Motor neuron (in vitro differentiated cells): ENCODE measurements at regions not wholly inside any gene's neighbourhood (a gene's known extent, or its start where the extent isn't known, plus 50 kb on each side); places are given as distances from the start of the nearest gene placed in this dataset.

Experiments used
- ATAC-seq, 8 experiments: fragments of 200-7000 bp; cut with Tn5 transposase; replicated peaks in 6 of 8; 2 replicates each; pipeline ENCODE4 v1.8.0; 2021; ENCODE audit warnings: mild to moderate bottlenecking in 8 of 8, moderate library complexity in 8 of 8
- H3K27ac ChIP-seq, 2 donors: fragments of 250-450 bp; sonication (Bioruptor Pico); 2 replicates each; pipeline ENCODE4 v1.9.0; 2021; ENCODE audit warnings: antibody characterized with exemption in 2 of 2, mild to moderate bottlenecking in 2 of 2, moderate library complexity in 1 of 2
- H3K4me1 ChIP-seq, 2 donors: fragments of 250-450 bp; sonication (Bioruptor Pico); replicated peaks in 1 of 2; 2 replicates each; pipeline ENCODE4 v1.6.1; 2021; ENCODE audit warnings: antibody characterized with exemption in 2 of 2, mild to moderate bottlenecking in 2 of 2, moderate library complexity in 1 of 2
- H3K4me3 ChIP-seq, 5 donors: fragments of 250-450 bp; sonication (Bioruptor Pico); 2 replicates each; pipeline ENCODE4 v1.9.0; 2021; ENCODE audit warnings: antibody characterized with exemption in 5 of 5, mild to moderate bottlenecking in 5 of 5, moderate library complexity in 4 of 5
- WGBS, 10 experiments: fragments of 450-650 bp; shearing (Covaris generic); methylation state at CpG; one replicate each; pipeline ENCODE4 v1.0.0; 2022; 5-methylcytosine and 5-hydroxymethylcytosine counted together
- in situ Hi-C, 9 experiments: fragments of 400-800 bp; cut with MboI; loops; one replicate each; pipeline ENCODE4 v1.15.0; 2021; ENCODE audit warnings: low sequenced_read_pairs in 9 of 9, low pct_unique_long_range_greater_than_20kb in 2 of 9; ENCODE audit not compliant: unreplicated experiment in 9 of 9

DNA sequence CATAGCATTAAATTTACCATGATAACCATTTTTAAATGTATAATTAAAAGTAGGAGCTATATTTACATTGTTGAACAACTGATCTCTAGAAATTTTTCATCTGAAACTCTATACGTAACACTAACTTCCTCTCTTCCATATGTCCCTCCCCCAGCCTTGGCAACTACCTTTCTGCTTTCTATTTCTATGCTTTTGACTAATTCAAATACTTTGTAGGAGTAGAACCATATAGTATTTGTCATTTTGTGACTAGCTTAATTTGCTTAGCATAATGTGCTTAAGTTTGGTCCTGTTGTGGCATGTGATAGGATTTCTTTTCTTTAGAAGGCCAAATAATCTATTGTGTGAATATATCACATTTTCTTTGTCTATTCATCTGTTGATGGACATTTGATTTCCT lies 225.3 kb upstream of the POT1 start:
- Histone ChIP-seq H3K4me3 (no peak overlapping the region), H3K4me1 (no peaks in the 10 kb centered on the region), H3K27ac (no peak overlapping the region)
- in situ Hi-C loops = no loop called here
- ATAC-seq = no peak
- WGBS, 10 experiments = 0 to 100% (median 60%) methylated on average over 1 of the region's 1 CpG; no CpG with 5 or more reads in 2 of the 10 experiments

DNA sequence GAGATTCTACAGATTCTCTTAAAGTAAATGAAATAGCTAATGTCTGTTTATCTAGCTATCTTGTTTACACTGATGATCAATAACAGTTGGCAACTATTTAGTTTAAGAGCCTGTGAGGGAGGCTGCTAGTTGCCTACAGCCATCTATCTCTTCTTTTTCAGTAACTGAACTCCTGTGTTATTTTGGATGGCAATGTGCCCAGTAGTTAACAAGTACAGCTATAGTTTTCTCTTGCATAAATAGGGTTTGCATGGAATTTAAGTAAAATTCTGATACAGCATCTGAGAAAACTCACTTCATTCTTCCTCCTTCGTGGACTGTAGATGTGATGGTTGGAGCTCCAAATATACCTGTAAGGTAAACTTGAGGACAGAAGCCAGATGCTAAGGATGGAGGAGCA lies 219.5 kb upstream of the POT1 start:
- WGBS, 10 experiments = 0 to 100% (median 63%) methylated on average over 1 of the region's 1 CpG; no CpG with 5 or more reads in 3 of the 10 experiments
- no peak overlapping the region for H3K4me3 ChIP-seq
- no peak for ATAC-seq
- in situ Hi-C loops = no loop called here
- H3K27ac ChIP-seq = no peak overlapping the region
- H3K4me1 ChIP-seq = no peaks in the 10 kb centered on the region

GRCh38 chr7:125147047-125147446 lies 217.4 kb upstream of the POT1 start:
- WGBS, 10 experiments = 0 to 100% (median 2%) methylated on average over 1 to 2 of the region's 2 CpGs; no CpG with 5 or more reads in 2 of the 10 experiments
- in situ Hi-C loops = no loop called here
- Histone ChIP-seq H3K4me1 (no peaks in the 10 kb centered on the region), H3K27ac (no peak overlapping the region), H3K4me3 (no peak overlapping the region)
- no peak for ATAC-seq

- WGBS, 10 experiments = 0 to 100% (median 79%) methylated on average over 1 to 2 of the region's 2 CpGs
- H3K4me3 ChIP-seq = no peak overlapping the region
- in situ Hi-C loops = no loop called here
- H3K27ac ChIP-seq = no peak overlapping the region
- ATAC-seq = no peak
- H3K4me1 ChIP-seq = no peaks in the 10 kb centered on the region
Measured at GRCh38 chr7:125136755-125137532, 207.3 kb upstream of the POT1 start.

DNA sequence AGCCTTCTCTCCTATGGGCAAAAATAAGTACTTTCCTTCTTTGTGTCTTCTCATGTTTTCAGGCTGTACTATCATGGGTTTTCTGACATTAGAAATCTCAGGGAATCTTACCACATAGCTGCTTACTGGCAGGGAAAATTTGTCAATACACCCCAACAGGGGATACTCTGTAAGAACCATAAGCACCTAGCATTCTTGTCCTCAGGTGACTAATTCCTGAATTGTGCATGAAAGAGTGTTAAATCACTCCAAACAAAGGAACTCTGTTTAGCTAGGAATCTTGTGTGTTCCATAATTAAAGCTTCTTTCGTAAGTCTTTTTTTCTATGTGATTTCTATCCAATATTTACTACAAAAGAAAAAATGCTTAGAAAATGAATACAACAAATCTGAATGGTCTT lies 206.7 kb upstream of the POT1 start:
- in situ Hi-C loops = no loop called here
- Histone ChIP-seq H3K4me1 (no peaks in the 10 kb centered on the region), H3K4me3 (no peak overlapping the region), H3K27ac (no peak overlapping the region)
- ATAC-seq = no peak
- 0 to 83% (median 19%) methylated on average over 1 of the region's 1 CpG; no CpG with 5 or more reads in 2 of the 10 experiments for WGBS, 10 experiments

GRCh38 chr7:125130173-125130572 lies 200.5 kb upstream of the POT1 start:
- Histone ChIP-seq H3K4me1 (no peaks in the 10 kb centered on the region), H3K4me3 (no peak overlapping the region), H3K27ac (no peak overlapping the region)
- 0 to 100% (median 47%) methylated on average over 1 of the region's 1 CpG; no CpG with 5 or more reads in 2 of the 10 experiments for WGBS, 10 experiments
- no peak for ATAC-seq
- in situ Hi-C loops = no loop called here

GRCh38 chr7:125127304-125127703 lies 197.7 kb upstream of the POT1 start:
- ATAC-seq = no peak
- Histone ChIP-seq H3K4me3 (no peak overlapping the region), H3K4me1 (peaks cover 0 to under 1% of the 10 kb centered on the region in 2 donors), H3K27ac (no peak overlapping the region)
- in situ Hi-C loops = no loop called here
- 0 to 100% (median 86%) methylated on average over 1 to 4 of the region's 4 CpGs; no CpG with 5 or more reads in 1 of the 10 experiments for WGBS, 10 experiments

DNA sequence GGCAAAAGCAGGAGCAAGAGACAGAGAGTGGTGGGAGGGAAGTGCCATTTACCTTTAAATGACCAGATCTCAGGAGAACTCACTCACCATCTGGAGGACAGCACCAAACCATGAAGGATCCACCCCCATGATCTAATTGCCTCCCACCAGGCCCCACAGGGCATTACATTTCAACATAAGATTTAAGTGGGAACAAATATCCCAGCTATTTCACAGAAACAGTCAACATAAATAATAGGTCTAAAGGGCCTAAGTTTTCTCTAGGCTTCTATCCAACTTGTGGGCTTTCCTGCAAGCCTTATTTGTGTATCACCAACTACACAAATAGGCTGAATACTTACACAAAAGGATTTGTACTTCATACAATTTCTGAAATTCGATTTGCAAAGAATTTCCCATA lies 196.8 kb upstream of the POT1 start:
- 0 to 86% (median 42%) methylated on average over 1 of the region's 1 CpG; no CpG with 5 or more reads in 2 of the 10 experiments for WGBS, 10 experiments
- no peak overlapping the region for H3K27ac ChIP-seq
- in situ Hi-C loops = no loop called here
- ATAC-seq = no peak
- H3K4me3 ChIP-seq = no peak overlapping the region
- peaks cover 0 to 9% of the 10 kb centered on the region in 2 donors for H3K4me1 ChIP-seq

GRCh38 chr7:125125315-125125714 lies 195.7 kb upstream of the POT1 start:
- H3K4me1 ChIP-seq = peaks cover 0 to 9% of the 10 kb centered on the region in 2 donors
- no peak for ATAC-seq
- WGBS, 10 experiments = 0 to 100% (median 87%) methylated on average over 1 to 15 of the region's 15 CpGs; no CpG with 5 or more reads in 3 of the 10 experiments
- H3K4me3 ChIP-seq = no peak overlapping the region
- no peak overlapping the region for H3K27ac ChIP-seq
- in situ Hi-C loops = no loop called here

DNA sequence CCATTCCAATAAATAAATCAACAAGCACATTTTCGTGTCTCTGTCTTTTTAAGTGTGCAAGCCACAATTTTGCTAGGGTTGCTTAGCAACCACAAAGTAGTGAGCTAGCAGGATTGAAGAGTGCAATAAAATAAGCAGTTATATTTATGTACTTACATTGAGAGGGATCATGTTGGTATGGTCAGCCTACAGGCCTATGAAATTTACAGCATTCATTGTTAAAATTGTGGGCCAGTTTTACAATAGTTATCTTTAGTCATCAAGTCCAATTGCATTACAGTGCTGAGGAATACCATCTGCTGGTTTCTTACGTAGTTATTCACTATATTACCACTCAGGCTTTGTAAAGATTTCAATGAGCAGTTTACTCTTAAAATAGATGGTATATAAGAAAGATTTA lies 192.5 kb upstream of the POT1 start:
- WGBS, 10 experiments = 0 to 80% (median 21%) methylated on average over 1 to 2 of the region's 2 CpGs
- in situ Hi-C loops = no loop called here
- Histone ChIP-seq H3K4me1 (peaks cover 0 to 9% of the 10 kb centered on the region in 2 donors), H3K4me3 (no peak overlapping the region), H3K27ac (no peak overlapping the region)
- ATAC-seq = peak in 3 of 8 experiments; percentile 43 to 65 (median 56)

DNA sequence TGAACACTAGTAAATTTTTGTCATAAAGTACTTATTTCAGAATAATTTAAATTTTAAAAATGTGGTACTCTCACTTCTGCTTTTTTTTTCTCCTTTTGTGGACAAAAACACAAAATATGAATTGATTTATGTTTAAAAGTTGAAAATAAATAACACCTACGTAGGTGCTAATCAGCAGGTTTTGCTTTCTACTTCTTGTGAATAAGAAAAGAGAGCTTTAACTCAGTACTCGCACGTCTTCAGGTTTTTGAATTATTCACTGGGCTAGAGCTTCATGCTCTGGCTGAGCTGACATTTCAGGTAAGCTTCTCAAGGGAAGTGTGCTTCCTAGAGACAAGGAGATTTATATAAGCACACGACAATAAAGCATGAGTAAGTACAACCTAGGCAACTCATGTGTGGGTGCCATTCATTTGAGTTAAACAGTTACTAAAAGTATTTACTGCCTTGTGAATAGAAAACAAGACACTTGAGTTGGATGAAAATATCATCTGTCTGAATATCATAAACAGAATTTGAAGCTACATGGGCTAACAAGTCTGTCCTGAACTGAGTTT lies 190.0 kb upstream of the POT1 start:
- Histone ChIP-seq H3K4me3 (no peak overlapping the region), H3K27ac (no peak overlapping the region), H3K4me1 (peaks cover 0 to 9% of the 10 kb centered on the region in 2 donors)
- in situ Hi-C loops = no loop called here
- peak in 1 of 8 experiments; percentile 22 for ATAC-seq
- 0 to 83% (median 62%) methylated on average over 2 to 4 of the region's 4 CpGs for WGBS, 10 experiments

DNA sequence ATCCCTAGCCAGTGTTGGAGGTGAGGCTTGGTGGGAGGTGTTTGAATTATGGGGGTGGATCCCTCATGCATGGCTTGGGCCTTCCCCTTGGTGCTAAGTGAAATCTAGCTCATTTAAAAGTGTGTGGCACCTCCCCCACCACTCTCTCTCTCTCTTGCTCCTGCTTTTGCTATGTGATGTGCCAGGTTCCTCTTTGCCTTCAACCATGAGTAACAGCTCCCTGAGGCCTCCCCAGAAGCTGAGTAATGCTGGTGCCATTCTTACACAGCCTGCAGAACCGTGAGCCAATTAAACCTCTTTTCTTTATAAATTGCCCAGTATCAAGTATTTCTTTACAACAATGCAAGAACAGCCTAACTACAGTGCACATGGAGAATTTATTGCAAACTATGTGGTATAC lies 188.8 kb upstream of the POT1 start:
- no peak for ATAC-seq
- in situ Hi-C loops = no loop called here
- Histone ChIP-seq H3K27ac (no peak overlapping the region), H3K4me3 (no peak overlapping the region), H3K4me1 (peaks cover 0 to 9% of the 10 kb centered on the region in 2 donors)
- WGBS, 10 experiments = 0 to 100% (median 94%) methylated on average over 1 of the region's 1 CpG; no CpG with 5 or more reads in 4 of the 10 experiments

DNA sequence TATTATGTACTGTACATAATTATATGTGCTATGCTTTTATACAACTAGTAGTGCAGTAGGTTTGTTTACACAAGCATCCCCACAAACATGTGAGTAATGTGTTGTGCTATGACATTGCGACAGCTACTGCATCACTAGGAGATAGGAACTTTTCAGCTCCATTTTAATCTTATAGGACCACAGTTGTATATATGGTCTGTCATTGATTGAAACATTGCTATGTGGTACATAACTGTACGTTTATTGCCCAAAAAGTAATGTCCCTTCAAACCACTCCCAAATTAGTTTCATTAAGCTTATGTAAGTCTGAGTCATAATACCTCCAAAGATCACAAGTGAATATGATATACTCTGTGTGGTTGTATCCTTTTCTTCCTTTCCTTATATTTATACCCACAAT lies 183.2 kb upstream of the POT1 start:
- no peak overlapping the region for H3K4me3 ChIP-seq
- 13 to 100% (median 67%) methylated on average over 1 to 2 of the region's 2 CpGs; no CpG with 5 or more reads in 6 of the 10 experiments for WGBS, 10 experiments
- H3K27ac ChIP-seq = no peak overlapping the region
- in situ Hi-C loops = no loop called here
- ATAC-seq = no peak
- no peaks in the 10 kb centered on the region for H3K4me1 ChIP-seq
